IMR-90 (cell line): ENCODE measurements at regions not wholly inside any gene's neighbourhood (a gene's known extent, or its start where the extent isn't known, plus 50 kb on each side); places are given as distances from the start of the nearest gene placed in this dataset.

Experiments used
- RAD21 ChIP-seq: IDR thresholded peaks from 2 replicates; pipeline ENCODE4 v1.6.1; 2012; ENCODE audit warnings: low read length, improper control_type of control experiment
- SMC3 ChIP-seq: fragments of 150-350 bp; IDR thresholded peaks from 2 replicates; pipeline ENCODE4 v1.6.1; 2016; ENCODE audit warnings: low read depth, mild to moderate bottlenecking, antibody characterized with exemption, low read length, moderate library complexity

GRCh38 chr2:100629309-100629708 lies 66.5 kb downstream of the PDCL3 start:
- no peak for TF ChIP-seq RAD21
- no peak for TF ChIP-seq SMC3
